ENCODE measurements at regions not wholly inside any gene's neighbourhood (a gene's known extent, or its start where the extent isn't known, plus 50 kb on each side); places are given as distances from the start of the nearest gene placed in this dataset.
"Not testable (repeated sequence)": the region's sequence is repeated elsewhere in the genome, so short reads cannot be mapped to it uniquely, and the experiment has no call there.

GRCh38 chr13:50467156-50468110 lies 376.1 kb downstream of the DLEU7 start:
- no peak overlapping the region for H3K4me2 ChIP-seq (ENCODE audit: insufficient read depth, low read length)
- no peaks in the 10 kb centered on the region for H3K79me2 ChIP-seq (ENCODE audit: insufficient read depth, low read length)
- H3K4me1 ChIP-seq (ENCODE audit: insufficient read depth, low read length): no peaks in the 10 kb centered on the region
- no peaks in the 10 kb centered on the region for H3K27me3 ChIP-seq (ENCODE audit: insufficient read depth, low read length)
- no peak for DNase-seq (ENCODE audit: insufficient read length, low spot score, missing footprints)
- TF ChIP-seq CTCF (IDR thresholded peaks at IDR 0.05; ENCODE audit: extremely low read depth, low read depth, low read length): no peak
- H3K27ac ChIP-seq (ENCODE audit: low read depth, low read length): no peak overlapping the region
- no peak overlapping the region for H2AFZ ChIP-seq (ENCODE audit: low read length)
- no peaks in the 10 kb centered on the region for H3K9me3 ChIP-seq (ENCODE audit: low read depth, low read length)
- H3K36me3 ChIP-seq (ENCODE audit: insufficient read depth, low read length): no peaks in the 10 kb centered on the region
- no peak overlapping the region for H3K4me3 ChIP-seq (ENCODE audit: insufficient read depth, low read length)
- H4K20me1 ChIP-seq (ENCODE audit: insufficient read depth, low read length): no peaks in the 10 kb centered on the region

- no peaks in the 10 kb centered on the region for H3K4me1 ChIP-seq (ENCODE audit: insufficient read depth, low read length)
- DNase-seq (ENCODE audit: insufficient read length, low spot score, missing footprints): no peak
- no peaks in the 10 kb centered on the region for H3K36me3 ChIP-seq (ENCODE audit: insufficient read depth, low read length)
- no peaks in the 10 kb centered on the region for H4K20me1 ChIP-seq (ENCODE audit: insufficient read depth, low read length)
- H3K27me3 ChIP-seq (ENCODE audit: insufficient read depth, low read length): no peaks in the 10 kb centered on the region
- no peak overlapping the region for H2AFZ ChIP-seq (ENCODE audit: low read length)
- no peak overlapping the region for H3K4me3 ChIP-seq (ENCODE audit: insufficient read depth, low read length)
- no peak overlapping the region for H3K4me2 ChIP-seq (ENCODE audit: insufficient read depth, low read length)
- TF ChIP-seq CTCF (IDR thresholded peaks at IDR 0.05; ENCODE audit: extremely low read depth, low read depth, low read length): no peak
- H3K9me3 ChIP-seq (ENCODE audit: low read depth, low read length): no peaks in the 10 kb centered on the region
- H3K79me2 ChIP-seq (ENCODE audit: insufficient read depth, low read length): no peaks in the 10 kb centered on the region
- no peak overlapping the region for H3K27ac ChIP-seq (ENCODE audit: low read depth, low read length)
Measured at GRCh38 chr13:50468849-50469669, 374.4 kb downstream of the DLEU7 start.

- H3K27ac ChIP-seq (ENCODE audit: low read depth, low read length); H4K20me1 ChIP-seq (ENCODE audit: insufficient read depth, low read length); H3K4me3 ChIP-seq (ENCODE audit: insufficient read depth, low read length); H3K79me2 ChIP-seq (ENCODE audit: insufficient read depth, low read length); DNase-seq (ENCODE audit: insufficient read length, low spot score, missing footprints); H3K36me3 ChIP-seq (ENCODE audit: insufficient read depth, low read length); H3K4me2 ChIP-seq (ENCODE audit: insufficient read depth, low read length); H2AFZ ChIP-seq (ENCODE audit: low read length); H3K27me3 ChIP-seq (ENCODE audit: insufficient read depth, low read length); H3K9me3 ChIP-seq (ENCODE audit: low read depth, low read length); H3K4me1 ChIP-seq (ENCODE audit: insufficient read depth, low read length): not testable (repeated sequence)
Measured at GRCh38 chr13:50473050-50473449, 370.4 kb downstream of the DLEU7 start.

GRCh38 chr13:50474088-50474662 lies 369.3 kb downstream of the DLEU7 start:
- DNase-seq (ENCODE audit: insufficient read length, low spot score, missing footprints): no peak
- Histone ChIP-seq H2AFZ (ENCODE audit: low read length) (no peak overlapping the region), H3K27me3 (ENCODE audit: insufficient read depth, low read length) (no peaks in the 10 kb centered on the region), H3K4me3 (ENCODE audit: insufficient read depth, low read length) (no peak overlapping the region), H3K36me3 (ENCODE audit: insufficient read depth, low read length) (no peaks in the 10 kb centered on the region), H3K9me3 (ENCODE audit: low read depth, low read length) (no peaks in the 10 kb centered on the region), H3K27ac (ENCODE audit: low read depth, low read length) (no peak overlapping the region), H3K79me2 (ENCODE audit: insufficient read depth, low read length) (no peaks in the 10 kb centered on the region), H3K4me2 (ENCODE audit: insufficient read depth, low read length) (no peak overlapping the region), H3K4me1 (ENCODE audit: insufficient read depth, low read length) (no peaks in the 10 kb centered on the region), H4K20me1 (ENCODE audit: insufficient read depth, low read length) (no peaks in the 10 kb centered on the region)
- TF ChIP-seq CTCF (IDR thresholded peaks at IDR 0.05; ENCODE audit: extremely low read depth, low read depth, low read length): no peak

Data from osteoblast (primary cell).